H1 (cell line): ENCODE measurements at regions not wholly inside any gene's neighbourhood (a gene's known extent, or its start where the extent isn't known, plus 50 kb on each side); places are given as distances from the start of the nearest gene placed in this dataset.
A peak's percentile ranks its signal among the peaks of the same experiment; 100 is the strongest.

Experiments
- CTCF ChIA-PET: fragments of 300-600 bp; sonication (Branson Sonifier 250); formaldehyde crosslinking; loops from one replicate; lab custom pipeline; 2021; ENCODE audit not compliant: partially characterized antibody; lab: Charles Lee
- POLR2A ChIA-PET: fragments of 300-600 bp; sonication (Branson Sonifier 250); formaldehyde crosslinking; loops from one replicate; lab custom pipeline; 2021; ENCODE audit warnings: inconsistent platforms; ENCODE audit not compliant: partially characterized antibody; lab: Charles Lee
- DNase-seq, 2 experiments: peaks; one replicate each; pipeline versions ENCODE4 v3.0.0 to v3.0.0-alpha.2; 2010 to 2022; ENCODE audit warnings: low spot score in 2 of 2, low read depth in 1 of 2, mixed read lengths in 1 of 2
- FAIRE-seq: peaks from 2 replicates; lab custom pipeline; 2011; peaks lifted over from hg19 to GRCh38; lab: Jason Lieb, UNC
- H2AFZ ChIP-seq: 2 replicates; pipeline ENCODE4 v1.8.1; 2012; ENCODE audit warnings: low read length, inconsistent platforms
- H2AK5ac ChIP-seq: 2 replicates; pipeline ENCODE4 v1.6.1; 2013; ENCODE audit warnings: low read depth, low read length
- H2BK120ac ChIP-seq: replicated peaks from 2 replicates; pipeline ENCODE3; 2013; ENCODE audit warnings: low read depth, low read length, inconsistent platforms
- H2BK12ac ChIP-seq: 2 replicates; pipeline ENCODE4 v1.6.1; 2013; ENCODE audit warnings: low read depth, low read length
- H2BK15ac ChIP-seq: 2 replicates; pipeline ENCODE4 v1.6.1; 2013; ENCODE audit warnings: low read length
- H2BK20ac ChIP-seq: 2 replicates; pipeline ENCODE4 v1.6.1; 2013; ENCODE audit warnings: low read length
- H2BK5ac ChIP-seq: 2 replicates; pipeline ENCODE4 v1.6.1; 2013; ENCODE audit warnings: low read depth, low read length
- H3K14ac ChIP-seq: 2 replicates; pipeline ENCODE4 v1.6.1; 2013; ENCODE audit warnings: inconsistent platforms; ENCODE audit not compliant: insufficient read length
- H3K18ac ChIP-seq: 2 replicates; pipeline ENCODE4 v1.6.1; 2013; ENCODE audit warnings: low read length; ENCODE audit errors: extremely low read depth
- H3K23ac ChIP-seq: 2 replicates; pipeline ENCODE4 v1.6.1; 2013; ENCODE audit warnings: inconsistent platforms; ENCODE audit not compliant: insufficient read length
- H3K23me2 ChIP-seq: 2 replicates; pipeline ENCODE4 v1.6.1; 2013; ENCODE audit warnings: low read depth, low read length
- H3K27ac ChIP-seq: 2 replicates; pipeline ENCODE4 v1.6.1; 2011; ENCODE audit warnings: low read depth, low read length, inconsistent platforms
- H3K27me3 ChIP-seq, 4 experiments: replicated peaks in 1 of 4; 1 replicate in 1 of 4; 2 replicates in 3 of 4; pipeline versions ENCODE4 v1.6.1 to v1.8.1; 2011 to 2013; ENCODE audit warnings: low read length in 3 of 4, mild to moderate bottlenecking in 3 of 4, inconsistent platforms in 2 of 4, mixed read lengths in 2 of 4, moderate library complexity in 1 of 4; ENCODE audit not compliant: control insufficient read depth in 3 of 4, insufficient read depth in 3 of 4; ENCODE audit errors: extremely low read depth in 1 of 4
- H3K36me3 ChIP-seq, 4 experiments: 2 replicates each; pipeline versions ENCODE4 v1.6.1 to v1.8.1; 2011 to 2013; ENCODE audit warnings: mild to moderate bottlenecking in 4 of 4, low read length in 3 of 4, moderate library complexity in 2 of 4, control low read depth in 1 of 4, inconsistent platforms in 1 of 4; ENCODE audit not compliant: insufficient read depth in 4 of 4, control insufficient read depth in 2 of 4
- H3K4ac ChIP-seq: replicated peaks from 2 replicates; pipeline ENCODE3; 2013; ENCODE audit warnings: low read length, low read depth, mixed read lengths, inconsistent platforms; ENCODE audit not compliant: insufficient read length
- H3K4me1 ChIP-seq, 4 experiments: replicated peaks in 1 of 4; 1 replicate in 1 of 4; 2 replicates in 3 of 4; pipeline versions ENCODE4 v1.6.1 to v1.8.1; 2011 to 2013; ENCODE audit warnings: low read length in 3 of 4, inconsistent platforms in 2 of 4, mixed read lengths in 1 of 4; ENCODE audit not compliant: insufficient read depth in 4 of 4, control insufficient read depth in 3 of 4
- H3K4me2 ChIP-seq, 2 experiments: 2 replicates each; pipeline versions ENCODE4 v1.6.1 to v1.8.1; 2011 to 2013; ENCODE audit warnings: low read depth in 2 of 2, low read length in 2 of 2, control low read depth in 1 of 2, inconsistent platforms in 1 of 2, mild to moderate bottlenecking in 1 of 2; ENCODE audit not compliant: insufficient read depth in 1 of 2
- H3K4me3 ChIP-seq, 4 experiments: fragments of 200-600, 300-600 bp in 1 of 4; sonication (generic), shearing (Covaris generic), sonication (Bioruptor Twin) in 1 of 4; 2 replicates each; pipeline versions ENCODE4 v1.5.1 to v1.8.1; 2011 to 2016; ENCODE audit warnings: low read length in 4 of 4, low read depth in 3 of 4, control low read depth in 2 of 4, inconsistent platforms in 2 of 4, mild to moderate bottlenecking in 2 of 4, mixed read lengths in 1 of 4, moderate library complexity in 1 of 4; ENCODE audit not compliant: insufficient read depth in 2 of 4; ENCODE audit errors: extremely low read depth in 1 of 4
- H3K56ac ChIP-seq: replicated peaks from 2 replicates; pipeline ENCODE3; 2013; ENCODE audit warnings: low read depth, mild to moderate bottlenecking, mixed read lengths, low read length, inconsistent platforms; ENCODE audit not compliant: insufficient read length
- H3K79me1 ChIP-seq: 2 replicates; pipeline ENCODE4 v1.6.1; 2013; ENCODE audit warnings: low read depth, low read length, control low read depth
- H3K79me2 ChIP-seq, 2 experiments: 2 replicates each; pipeline versions ENCODE4 v1.6.1 to v1.8.1; 2012 to 2013; ENCODE audit warnings: low read length in 2 of 2, mild to moderate bottlenecking in 2 of 2, inconsistent platforms in 1 of 2; ENCODE audit not compliant: insufficient read depth in 2 of 2, control insufficient read depth in 1 of 2
- H3K9ac ChIP-seq, 4 experiments: replicated peaks in 1 of 4; 1 replicate in 1 of 4; 2 replicates in 3 of 4; pipeline versions ENCODE4 v1.6.1 to v1.8.1; 2011 to 2013; ENCODE audit warnings: low read depth in 3 of 4, low read length in 3 of 4, control low read depth in 2 of 4, mild to moderate bottlenecking in 2 of 4, moderate library complexity in 2 of 4, inconsistent platforms in 1 of 4; ENCODE audit errors: extremely low read depth in 1 of 4
- H3K9me3 ChIP-seq, 2 experiments: 2 replicates each; pipeline versions ENCODE4 v1.6.1 to v1.8.1; 2012 to 2013; ENCODE audit warnings: mild to moderate bottlenecking in 2 of 2, moderate library complexity in 2 of 2, control low read depth in 1 of 2, inconsistent platforms in 1 of 2, low read depth in 1 of 2, low read length in 1 of 2, mixed read lengths in 1 of 2; ENCODE audit not compliant: insufficient read depth in 2 of 2
- H4K20me1 ChIP-seq, 2 experiments: replicated peaks in 1 of 2; 2 replicates each; pipeline versions ENCODE3 to v1.8.1; 2011 to 2013; ENCODE audit warnings: inconsistent platforms in 2 of 2, low read length in 2 of 2, mild to moderate bottlenecking in 1 of 2; ENCODE audit not compliant: insufficient read depth in 2 of 2, control insufficient read depth in 1 of 2
- H4K5ac ChIP-seq: 2 replicates; pipeline ENCODE4 v1.6.1; 2013; ENCODE audit warnings: low read length, low read depth, mixed read lengths, inconsistent platforms; ENCODE audit not compliant: insufficient read length
- H4K8ac ChIP-seq: 2 replicates; pipeline ENCODE4 v1.8.0; 2013; ENCODE audit warnings: mild to moderate bottlenecking, moderate library complexity, low read length, inconsistent platforms; ENCODE audit not compliant: insufficient read depth; ENCODE audit errors: extremely low read depth
- H4K91ac ChIP-seq: replicated peaks from 2 replicates; pipeline ENCODE3; 2013; ENCODE audit warnings: low read length, mixed read lengths, inconsistent platforms; ENCODE audit not compliant: insufficient read length
- RBBP5 ChIP-seq: IDR thresholded peaks from 2 replicates; pipeline ENCODE4 v1.7.1; 2012; ENCODE audit warnings: low read depth, mild to moderate bottlenecking, inconsistent platforms, low read length, moderate library complexity, borderline replicate concordance
- ZNF274 ChIP-seq: IDR thresholded peaks from 2 replicates; pipeline ENCODE4 v1.7.0; 2012; ENCODE audit warnings: low read length, borderline replicate concordance; ENCODE audit errors: extremely low read depth
- WGBS, 2 experiments: shearing (Covaris generic) in 1 of 2; methylation state at CpG; one replicate each; pipeline versions ENCODE4 v1.1.6 to v1.1.7; 2013 to 2015; ENCODE audit warnings: low lambda C conversion rate in 2 of 2, mixed read lengths in 2 of 2, inconsistent platforms in 1 of 2, low coverage in 1 of 2, missing lambda C conversion rate in 1 of 2; ENCODE audit not compliant: insufficient replicate concordance in 2 of 2, insufficient coverage in 1 of 2, insufficient read length in 1 of 2; ENCODE audit errors: extremely low coverage in 1 of 2, missing lambda C conversion rate in 1 of 2; 5-methylcytosine and 5-hydroxymethylcytosine counted together

DNA sequence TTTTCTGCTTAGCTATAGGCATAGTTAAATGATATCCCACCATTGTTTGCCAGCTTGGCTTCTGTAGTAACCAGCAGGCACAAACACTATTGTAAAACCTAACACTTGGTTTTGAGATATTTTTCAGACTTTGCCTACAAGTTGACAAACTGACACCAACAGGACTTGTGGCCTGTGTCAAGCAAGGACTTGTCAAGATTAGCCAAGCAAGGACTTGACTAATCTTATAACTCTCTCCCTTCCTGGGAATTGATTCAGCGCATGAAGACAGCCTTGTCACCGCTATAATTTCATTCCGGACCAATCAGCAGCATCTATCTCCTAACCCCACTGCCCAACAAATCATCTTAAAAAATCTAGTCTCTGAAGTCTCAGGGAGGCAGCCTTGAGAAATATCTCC lies 72.7 kb upstream of the SLITRK1 start:
- no peak overlapping the region for H3K4me3 ChIP-seq
- H3K9ac ChIP-seq, result no peak overlapping the region
- POLR2A ChIA-PET, result no interaction called here
- 93% methylated on average over 3 of the region's 3 CpGs; no CpG with 5 or more reads in 1 of the 2 experiments for WGBS, 2 experiments
- H3K79me1 ChIP-seq, result no peaks in the 10 kb centered on the region
- H3K27me3 ChIP-seq, result no peaks in the 10 kb centered on the region
- no peak overlapping the region for H2AK5ac ChIP-seq
- H2BK12ac ChIP-seq, result no peak overlapping the region
- H3K27ac ChIP-seq, result no peak overlapping the region
- H2BK20ac ChIP-seq, result no peak overlapping the region
- no peaks in the 10 kb centered on the region for H4K20me1 ChIP-seq
- no peak for TF ChIP-seq RBBP5
- no peak for TF ChIP-seq ZNF274
- CTCF ChIA-PET, result no interaction called here
- FAIRE-seq, result no peak
- H2BK15ac ChIP-seq, result no peak overlapping the region
- no peak for DNase-seq
- H3K79me2 ChIP-seq, result no peaks in the 10 kb centered on the region
- no peak overlapping the region for H3K18ac ChIP-seq
- no peak overlapping the region for H4K5ac ChIP-seq
- H4K8ac ChIP-seq, result no peak overlapping the region
- no peaks in the 10 kb centered on the region for H3K36me3 ChIP-seq
- peak overlapping the region; percentile 41; the same call in 1 of the 2 replicates for H2AFZ ChIP-seq
- H3K14ac ChIP-seq, result no peak overlapping the region
- H3K4me1 ChIP-seq, result peaks cover 0 to 3% (median 0%) of the 10 kb centered on the region in 4 experiments; a peak in 1 of 7 replicates
- H3K9me3 ChIP-seq, result no peaks in the 10 kb centered on the region
- no peak overlapping the region for H4K91ac ChIP-seq
- no peak overlapping the region for H3K23ac ChIP-seq
- no peak overlapping the region for H2BK5ac ChIP-seq
- no peak overlapping the region for H3K56ac ChIP-seq
- no peaks in the 10 kb centered on the region for H3K23me2 ChIP-seq
- no peak overlapping the region for H2BK120ac ChIP-seq
- no peak overlapping the region for H3K4me2 ChIP-seq
- H3K4ac ChIP-seq, result no peak overlapping the region
